Progenitor cell of endocrine pancreas (in vitro differentiated cells): ENCODE measurements at regions not wholly inside any gene's neighbourhood (a gene's known extent, or its start where the extent isn't known, plus 50 kb on each side); places are given as distances from the start of the nearest gene placed in this dataset.

Source experiments
- DNase-seq: peaks from one replicate; pipeline ENCODE4 v3.0.0; 2021; ENCODE audit warnings: low spot score; ENCODE audit not compliant: unreplicated experiment
- H3K27ac Mint-ChIP-seq: 2 replicates; pipeline ENCODE4 v1.8.0; 2021; ENCODE audit warnings: mild to moderate bottlenecking, moderate library complexity, mixed read lengths
- H3K27me3 Mint-ChIP-seq: 2 replicates; pipeline ENCODE4 v1.8.0; 2021; ENCODE audit warnings: mixed read lengths
- H3K36me3 Mint-ChIP-seq: 2 replicates; pipeline ENCODE4 v1.8.0; 2022; ENCODE audit warnings: mixed read lengths; ENCODE audit not compliant: insufficient read depth
- H3K4me1 Mint-ChIP-seq: 2 replicates; pipeline ENCODE4 v1.8.0; 2021; ENCODE audit warnings: low read depth, mixed read lengths
- H3K4me3 Mint-ChIP-seq: 2 replicates; pipeline ENCODE4 v1.8.0; 2021; ENCODE audit warnings: low read depth, mild to moderate bottlenecking, moderate library complexity, mixed read lengths
- H3K9me3 Mint-ChIP-seq: 2 replicates; pipeline ENCODE4 v1.8.0; 2021; ENCODE audit warnings: low read depth, mixed read lengths
- TF ChIP-seq, protein P1 (sequence below): fragments of 200-600 bp; sonication (generic); IDR thresholded peaks from one replicate; pipeline ENCODE4 v1.5.0; 2021; ENCODE audit warnings: antibody characterized with exemption, mild to moderate bottlenecking; ENCODE audit not compliant: unreplicated experiment

DNA sequence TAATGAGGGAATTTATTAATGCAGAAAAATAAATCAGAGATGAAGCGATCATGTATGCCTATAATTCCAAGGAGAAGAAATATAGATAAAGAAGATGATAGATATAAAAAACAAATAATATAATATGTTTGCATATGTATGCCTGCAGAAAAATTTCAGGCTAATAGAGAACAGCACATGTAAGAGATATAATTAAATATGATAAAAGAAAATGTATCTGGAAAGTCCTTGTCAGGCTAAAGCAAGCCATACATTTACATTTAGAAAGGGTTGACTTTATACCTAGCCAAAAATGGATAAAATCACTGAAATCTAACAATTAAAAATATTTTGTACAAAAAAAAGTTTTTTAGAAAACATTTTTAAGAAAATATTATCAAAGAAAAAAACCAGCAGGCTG lies 454.1 kb downstream of the C6orf118 start:
- Mint-ChIP-seq H3K4me3 (no peak overlapping the region), H3K36me3 (no peaks in the 10 kb centered on the region), H3K27me3 (no peaks in the 10 kb centered on the region), H3K27ac (no peak overlapping the region), H3K4me1 (no peaks in the 10 kb centered on the region), H3K9me3 (no peaks in the 10 kb centered on the region)
- TF ChIP-seq, protein P1, sequence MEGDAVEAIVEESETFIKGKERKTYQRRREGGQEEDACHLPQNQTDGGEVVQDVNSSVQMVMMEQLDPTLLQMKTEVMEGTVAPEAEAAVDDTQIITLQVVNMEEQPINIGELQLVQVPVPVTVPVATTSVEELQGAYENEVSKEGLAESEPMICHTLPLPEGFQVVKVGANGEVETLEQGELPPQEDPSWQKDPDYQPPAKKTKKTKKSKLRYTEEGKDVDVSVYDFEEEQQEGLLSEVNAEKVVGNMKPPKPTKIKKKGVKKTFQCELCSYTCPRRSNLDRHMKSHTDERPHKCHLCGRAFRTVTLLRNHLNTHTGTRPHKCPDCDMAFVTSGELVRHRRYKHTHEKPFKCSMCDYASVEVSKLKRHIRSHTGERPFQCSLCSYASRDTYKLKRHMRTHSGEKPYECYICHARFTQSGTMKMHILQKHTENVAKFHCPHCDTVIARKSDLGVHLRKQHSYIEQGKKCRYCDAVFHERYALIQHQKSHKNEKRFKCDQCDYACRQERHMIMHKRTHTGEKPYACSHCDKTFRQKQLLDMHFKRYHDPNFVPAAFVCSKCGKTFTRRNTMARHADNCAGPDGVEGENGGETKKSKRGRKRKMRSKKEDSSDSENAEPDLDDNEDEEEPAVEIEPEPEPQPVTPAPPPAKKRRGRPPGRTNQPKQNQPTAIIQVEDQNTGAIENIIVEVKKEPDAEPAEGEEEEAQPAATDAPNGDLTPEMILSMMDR, result no peak
- no peak for DNase-seq

DNA sequence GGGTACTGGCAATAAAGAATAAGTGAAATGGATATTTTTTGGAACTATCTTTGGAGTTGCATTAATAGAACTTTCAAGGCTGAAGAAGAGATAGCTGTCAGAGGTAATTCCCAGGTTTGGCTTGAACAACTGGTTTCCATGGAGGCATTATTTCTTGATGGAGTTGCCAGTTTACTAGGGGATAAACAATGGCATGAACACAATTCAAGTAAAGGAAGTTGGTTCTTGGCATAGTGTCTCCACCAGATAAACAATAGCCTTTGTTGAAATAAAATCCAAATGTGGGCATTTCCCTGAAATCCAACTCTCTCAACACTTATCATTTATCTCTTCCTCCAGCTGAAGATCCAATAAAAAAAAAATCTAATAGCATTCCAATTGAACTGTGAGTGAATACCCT lies 454.9 kb downstream of the C6orf118 start:
- H3K27me3 Mint-ChIP-seq, result no peaks in the 10 kb centered on the region
- H3K4me3 Mint-ChIP-seq, result no peak overlapping the region
- H3K4me1 Mint-ChIP-seq, result no peaks in the 10 kb centered on the region
- no peak for DNase-seq
- H3K9me3 Mint-ChIP-seq, result no peaks in the 10 kb centered on the region
- no peak overlapping the region for H3K27ac Mint-ChIP-seq
- H3K36me3 Mint-ChIP-seq, result no peaks in the 10 kb centered on the region
- TF ChIP-seq, protein P1, result no peak

DNA sequence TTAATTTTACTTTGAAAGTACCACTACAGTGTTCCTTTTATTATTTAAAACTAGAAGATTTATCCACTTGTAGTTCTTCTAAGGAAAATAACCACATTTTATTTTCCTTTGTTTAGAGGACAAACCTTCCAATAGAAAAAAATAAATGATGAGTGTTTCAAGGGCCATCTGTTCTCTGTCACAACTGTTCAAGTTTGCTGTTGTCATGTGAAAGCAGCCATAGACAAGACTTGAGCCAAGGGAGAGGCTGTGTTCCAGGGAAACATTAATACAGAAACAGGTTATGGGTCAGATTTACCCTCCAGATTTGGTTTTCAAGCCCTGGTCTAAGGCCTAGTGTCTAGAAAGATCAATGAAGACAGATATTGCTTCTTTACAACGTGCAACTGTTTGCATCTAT lies 463.6 kb downstream of the C6orf118 start:
- Mint-ChIP-seq H3K36me3 (no peaks in the 10 kb centered on the region), H3K4me3 (no peak overlapping the region), H3K4me1 (no peaks in the 10 kb centered on the region), H3K27ac (no peak overlapping the region), H3K27me3 (no peaks in the 10 kb centered on the region), H3K9me3 (no peaks in the 10 kb centered on the region)
- no peak for DNase-seq
- TF ChIP-seq, protein P1, result no peak

DNA sequence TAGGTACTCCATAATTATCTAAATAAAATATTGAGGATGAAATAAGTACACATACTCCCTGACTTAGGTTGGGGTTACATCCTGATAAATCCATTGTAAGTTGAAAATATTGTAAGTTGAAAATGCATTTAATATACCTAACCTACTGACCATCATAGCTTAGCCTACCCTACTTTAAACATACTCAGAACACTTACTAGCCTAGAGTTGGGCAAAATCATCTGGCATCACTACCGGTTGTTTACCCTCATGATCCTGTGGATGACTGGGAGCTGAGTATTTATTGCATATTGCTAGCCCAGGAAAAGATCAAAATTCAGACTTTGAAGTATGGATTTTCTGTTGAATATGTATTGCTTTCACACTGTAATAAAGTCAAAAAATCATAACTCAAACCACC lies 467.3 kb downstream of the C6orf118 start:
- Mint-ChIP-seq H3K4me1 (no peaks in the 10 kb centered on the region), H3K4me3 (no peak overlapping the region), H3K36me3 (no peaks in the 10 kb centered on the region), H3K27me3 (no peaks in the 10 kb centered on the region), H3K9me3 (peaks cover 3% of the 10 kb centered on the region), H3K27ac (no peak overlapping the region)
- DNase-seq, result no peak
- TF ChIP-seq, protein P1, result no peak

DNA sequence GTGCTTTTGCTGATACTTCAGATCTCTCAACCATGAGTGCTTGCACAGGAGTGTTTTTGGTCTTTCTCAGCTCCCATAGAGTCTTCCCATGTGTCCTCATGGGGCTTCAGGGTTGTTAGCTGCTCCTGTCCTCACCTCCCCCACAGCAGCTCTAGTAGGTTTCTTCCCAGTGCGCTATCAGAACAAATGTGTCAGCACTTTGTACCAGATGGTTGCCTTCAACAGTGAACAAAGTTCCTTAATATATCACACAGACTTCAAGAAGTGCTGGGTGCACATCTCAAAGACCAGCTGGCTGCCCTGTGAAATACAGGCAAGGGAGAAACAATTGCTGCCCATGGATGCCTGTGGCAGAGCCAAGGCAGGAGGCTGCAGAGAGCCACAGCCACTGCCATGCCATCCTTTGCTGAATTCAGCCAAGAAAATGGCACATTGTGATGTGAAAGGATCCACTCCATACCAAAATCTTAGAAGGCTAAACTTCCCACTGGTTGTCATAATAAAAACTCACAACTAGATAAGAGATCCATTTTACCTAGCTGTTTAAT lies 471.3 kb downstream of the C6orf118 start:
- no peaks in the 10 kb centered on the region for H3K4me1 Mint-ChIP-seq

More for the DNA sequence above, 471.3 kb downstream of the C6orf118 start:
- Mint-ChIP-seq H3K9me3 (peaks cover 3% of the 10 kb centered on the region), H3K4me3 (no peak overlapping the region), H3K27me3 (no peaks in the 10 kb centered on the region), H3K36me3 (no peaks in the 10 kb centered on the region), H3K27ac (no peak overlapping the region)
- TF ChIP-seq, protein P1, result no peak
- no peak for DNase-seq
